ENCODE measurements at regions not wholly inside any gene's neighbourhood (a gene's known extent, or its start where the extent isn't known, plus 50 kb on each side); places are given as distances from the start of the nearest gene placed in this dataset.
"Not testable (repeated sequence)": the region's sequence is repeated elsewhere in the genome, so short reads cannot be mapped to it uniquely, and the experiment has no call there.

- H3K36me3 ChIP-seq (ENCODE audit: control insufficient read depth, insufficient read depth, low read length), result no peaks in the 10 kb centered on the region
- peaks cover 6% of the 10 kb centered on the region for H3K4me1 Mint-ChIP-seq
- H3K27me3 ChIP-seq (ENCODE audit: control insufficient read depth, insufficient read depth, low read length, poor library complexity, severe bottlenecking), result no peaks in the 10 kb centered on the region
- H3K27ac ChIP-seq (ENCODE audit: low read depth, low read length), result no peak overlapping the region
- no peak overlapping the region for H3K27ac Mint-ChIP-seq
- DNase-seq, result no peak
- H3K4me1 ChIP-seq (ENCODE audit: control insufficient read depth, insufficient read depth, low read length), result no peaks in the 10 kb centered on the region
- H3K9me3 Mint-ChIP-seq, result peaks cover 8% of the 10 kb centered on the region
- peaks cover 39% of the 10 kb centered on the region for H3K27me3 Mint-ChIP-seq (ENCODE audit: insufficient read depth)
- no peak overlapping the region for H3K4me3 ChIP-seq (ENCODE audit: low read length)
- H3K9me3 ChIP-seq (ENCODE audit: control insufficient read depth, low read length), result no peaks in the 10 kb centered on the region
- no peaks in the 10 kb centered on the region for H3K36me3 Mint-ChIP-seq (ENCODE audit: low read depth)
- no peak overlapping the region for H3K4me3 Mint-ChIP-seq
- H3K9ac ChIP-seq (ENCODE audit: extremely low read depth, low read length, poor library complexity, severe bottlenecking), result no peak overlapping the region
- WGBS, 2 experiments (ENCODE audit: insufficient coverage in 1 of 2, insufficient read length in 1 of 2), result 53% methylated on average over 3 of the region's 3 CpGs; no CpG with 5 or more reads in 1 of the 2 experiments
- peak; percentile 54 for TF ChIP-seq CTCF (conservative IDR thresholded peaks at IDR 0.05)
These were observed 536.0 kb upstream of the STEAP1 start for GRCh38 chr7:89618274-89618673.

- H3K9me3 ChIP-seq (ENCODE audit: control insufficient read depth, low read length), result peaks cover 12% of the 10 kb centered on the region
- 83 to 84% methylated on average over 4 of the region's 4 CpGs for WGBS, 2 experiments (ENCODE audit: insufficient coverage in 1 of 2, insufficient read length in 1 of 2)
- H3K4me3 Mint-ChIP-seq, result no peak overlapping the region
- no peaks in the 10 kb centered on the region for H3K4me1 ChIP-seq (ENCODE audit: control insufficient read depth, insufficient read depth, low read length)
- no peak overlapping the region for H3K27ac ChIP-seq (ENCODE audit: low read depth, low read length)
- H3K4me1 Mint-ChIP-seq, result peaks cover 20% of the 10 kb centered on the region
- no peak overlapping the region for H3K27ac Mint-ChIP-seq
- H3K36me3 Mint-ChIP-seq (ENCODE audit: low read depth), result peaks cover 2% of the 10 kb centered on the region
- peaks cover 21% of the 10 kb centered on the region for H3K27me3 Mint-ChIP-seq (ENCODE audit: insufficient read depth)
- no peak for TF ChIP-seq CTCF (conservative IDR thresholded peaks at IDR 0.05)
- no peaks in the 10 kb centered on the region for H3K36me3 ChIP-seq (ENCODE audit: control insufficient read depth, insufficient read depth, low read length)
- H3K4me3 ChIP-seq (ENCODE audit: low read length), result no peak overlapping the region
- no peak for DNase-seq
- no peaks in the 10 kb centered on the region for H3K27me3 ChIP-seq (ENCODE audit: control insufficient read depth, insufficient read depth, low read length, poor library complexity, severe bottlenecking)
- peaks cover 19% of the 10 kb centered on the region for H3K9me3 Mint-ChIP-seq
- H3K9ac ChIP-seq (ENCODE audit: extremely low read depth, low read length, poor library complexity, severe bottlenecking), result no peak overlapping the region
These were observed 532.2 kb upstream of the STEAP1 start for GRCh38 chr7:89621925-89622641.

GRCh38 chr7:89623018-89623672 is 531.1 kb upstream of the STEAP1 start:
- Histone ChIP-seq H3K4me3 (ENCODE audit: low read length) (no peak overlapping the region), H3K27ac (ENCODE audit: low read depth, low read length) (no peak overlapping the region), H3K9ac (ENCODE audit: extremely low read depth, low read length, poor library complexity, severe bottlenecking) (no peak overlapping the region), H3K4me1 (ENCODE audit: control insufficient read depth, insufficient read depth, low read length) (no peaks in the 10 kb centered on the region), H3K27me3 (ENCODE audit: control insufficient read depth, insufficient read depth, low read length, poor library complexity, severe bottlenecking) (no peaks in the 10 kb centered on the region), H3K9me3 (ENCODE audit: control insufficient read depth, low read length) (peaks cover 12% of the 10 kb centered on the region), H3K36me3 (ENCODE audit: control insufficient read depth, insufficient read depth, low read length) (no peaks in the 10 kb centered on the region)
- Mint-ChIP-seq H3K36me3 (ENCODE audit: low read depth) (peaks cover 2% of the 10 kb centered on the region), H3K9me3 (peaks cover 19% of the 10 kb centered on the region), H3K27ac (no peak overlapping the region), H3K4me1 (peaks cover 22% of the 10 kb centered on the region), H3K27me3 (ENCODE audit: insufficient read depth) (peaks cover 21% of the 10 kb centered on the region), H3K4me3 (no peak overlapping the region)
- WGBS, 2 experiments (ENCODE audit: insufficient coverage in 1 of 2, insufficient read length in 1 of 2), result 0% methylated on average over 1 of the region's 1 CpG; no CpG with 5 or more reads in 1 of the 2 experiments
- peak; percentile 89 for TF ChIP-seq CTCF (conservative IDR thresholded peaks at IDR 0.05)
- DNase-seq, result peak; percentile 59

- Mint-ChIP-seq H3K4me1 (peaks cover 24% of the 10 kb centered on the region), H3K27me3 (ENCODE audit: insufficient read depth) (peaks cover 21% of the 10 kb centered on the region), H3K9me3 (peaks cover 19% of the 10 kb centered on the region)
- H3K27ac ChIP-seq (ENCODE audit: low read depth, low read length); H3K9ac ChIP-seq (ENCODE audit: extremely low read depth, low read length, poor library complexity, severe bottlenecking); H3K27me3 ChIP-seq (ENCODE audit: control insufficient read depth, insufficient read depth, low read length, poor library complexity, severe bottlenecking); H3K36me3 Mint-ChIP-seq (ENCODE audit: low read depth); H3K27ac Mint-ChIP-seq; H3K4me1 ChIP-seq (ENCODE audit: control insufficient read depth, insufficient read depth, low read length); H3K4me3 ChIP-seq (ENCODE audit: low read length); H3K4me3 Mint-ChIP-seq; H3K36me3 ChIP-seq (ENCODE audit: control insufficient read depth, insufficient read depth, low read length); DNase-seq: not testable (repeated sequence)
- peaks cover 12% of the 10 kb centered on the region for H3K9me3 ChIP-seq (ENCODE audit: control insufficient read depth, low read length)
- 85 to 93% methylated on average over 3 to 5 of the region's 5 CpGs for WGBS, 2 experiments (ENCODE audit: insufficient coverage in 1 of 2, insufficient read length in 1 of 2)
These were observed 530.1 kb upstream of the STEAP1 start for GRCh38 chr7:89624155-89624554.
